SIG-M5 treated with dmso at 0.1 percent for 504 hours (cell line): ENCODE measurements at regions not wholly inside any gene's neighbourhood (a gene's known extent, or its start where the extent isn't known, plus 50 kb on each side); places are given as distances from the start of the nearest gene placed in this dataset.

ENCODE experiments used
- DNase-seq: peaks from one replicate; lab custom pipeline; 2025; ENCODE audit not compliant: unreplicated experiment; lab: John Stamatoyannopoulos, UW

GRCh38 chr15:70407955-70408354 lies 310.2 kb upstream of the TLE3 start:
- no peak for DNase-seq

- DNase-seq: no peak
Observed at GRCh38 chr15:70407336-70407670, 309.6 kb upstream of the TLE3 start.

GRCh38 chr15:70406617-70407335 lies 309.1 kb upstream of the TLE3 start:
- DNase-seq: no peak

- DNase-seq: no peak
Observed at GRCh38 chr15:70401709-70402108, 304.0 kb upstream of the TLE3 start.

GRCh38 chr15:70400766-70401541 lies 303.2 kb upstream of the TLE3 start:
- no peak for DNase-seq

- no peak for DNase-seq
Observed at GRCh38 chr15:70399204-70399603, 301.5 kb upstream of the TLE3 start.

GRCh38 chr15:70398694-70399093 lies 301.0 kb upstream of the TLE3 start:
- DNase-seq: no peak

GRCh38 chr15:70396807-70397206 lies 299.1 kb upstream of the TLE3 start:
- DNase-seq: no peak

- no peak for DNase-seq
Observed at GRCh38 chr15:70395164-70395563, 297.4 kb upstream of the TLE3 start.

GRCh38 chr15:70390723-70391122 lies 293.0 kb upstream of the TLE3 start:
- no peak for DNase-seq

- DNase-seq: no peak
Observed at GRCh38 chr15:70387993-70388392, 290.3 kb upstream of the TLE3 start.

GRCh38 chr15:70387081-70387480 lies 289.4 kb upstream of the TLE3 start:
- no peak for DNase-seq

- DNase-seq: no peak
Observed at GRCh38 chr15:70385711-70386110, 288.0 kb upstream of the TLE3 start.

GRCh38 chr15:70385052-70385451 lies 287.3 kb upstream of the TLE3 start:
- no peak for DNase-seq

- no peak for DNase-seq
Observed at GRCh38 chr15:70383856-70384255, 286.1 kb upstream of the TLE3 start.

- no peak for DNase-seq
Observed at GRCh38 chr15:70382762-70383458, 285.2 kb upstream of the TLE3 start.

GRCh38 chr15:70382009-70382749 lies 284.5 kb upstream of the TLE3 start:
- DNase-seq: no peak

GRCh38 chr15:70379938-70380883 lies 282.5 kb upstream of the TLE3 start:
- DNase-seq: no peak

- DNase-seq: no peak
Observed at GRCh38 chr15:70379134-70379533, 281.4 kb upstream of the TLE3 start.
